Lower leg skin (tissue), 3 donors: ENCODE measurements at regions not wholly inside any gene's neighbourhood (a gene's known extent, or its start where the extent isn't known, plus 50 kb on each side); places are given as distances from the start of the nearest gene placed in this dataset.

Experiments used
- POLR2A ChIP-seq, 2 donors: fragments of 450-650 bp; IDR thresholded peaks; one replicate each; pipeline ENCODE4 v1.6.1; 2016 to 2017; ENCODE audit warnings: antibody characterized with exemption in 2 of 2, mild to moderate bottlenecking in 1 of 2, moderate library complexity in 1 of 2
- TF ChIP-seq, protein P1 (sequence below), 3 donors: fragments of 450-650 bp; IDR thresholded peaks; one replicate each; pipeline ENCODE4 v1.5.1; 2016; ENCODE audit warnings: antibody characterized with exemption in 3 of 3, mild to moderate bottlenecking in 3 of 3, moderate library complexity in 2 of 3

- TF ChIP-seq, protein P1, sequence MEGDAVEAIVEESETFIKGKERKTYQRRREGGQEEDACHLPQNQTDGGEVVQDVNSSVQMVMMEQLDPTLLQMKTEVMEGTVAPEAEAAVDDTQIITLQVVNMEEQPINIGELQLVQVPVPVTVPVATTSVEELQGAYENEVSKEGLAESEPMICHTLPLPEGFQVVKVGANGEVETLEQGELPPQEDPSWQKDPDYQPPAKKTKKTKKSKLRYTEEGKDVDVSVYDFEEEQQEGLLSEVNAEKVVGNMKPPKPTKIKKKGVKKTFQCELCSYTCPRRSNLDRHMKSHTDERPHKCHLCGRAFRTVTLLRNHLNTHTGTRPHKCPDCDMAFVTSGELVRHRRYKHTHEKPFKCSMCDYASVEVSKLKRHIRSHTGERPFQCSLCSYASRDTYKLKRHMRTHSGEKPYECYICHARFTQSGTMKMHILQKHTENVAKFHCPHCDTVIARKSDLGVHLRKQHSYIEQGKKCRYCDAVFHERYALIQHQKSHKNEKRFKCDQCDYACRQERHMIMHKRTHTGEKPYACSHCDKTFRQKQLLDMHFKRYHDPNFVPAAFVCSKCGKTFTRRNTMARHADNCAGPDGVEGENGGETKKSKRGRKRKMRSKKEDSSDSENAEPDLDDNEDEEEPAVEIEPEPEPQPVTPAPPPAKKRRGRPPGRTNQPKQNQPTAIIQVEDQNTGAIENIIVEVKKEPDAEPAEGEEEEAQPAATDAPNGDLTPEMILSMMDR (IDR thresholded peaks at IDR 0.05): no peak
- TF ChIP-seq POLR2A (IDR thresholded peaks at IDR 0.05): no peak
These were observed 332.3 kb upstream of the C2CD4B start for GRCh38 chr15:62497356-62497755.
